ENCODE measurements at regions not wholly inside any gene's neighbourhood (a gene's known extent, or its start where the extent isn't known, plus 50 kb on each side); places are given as distances from the start of the nearest gene placed in this dataset.

DNA sequence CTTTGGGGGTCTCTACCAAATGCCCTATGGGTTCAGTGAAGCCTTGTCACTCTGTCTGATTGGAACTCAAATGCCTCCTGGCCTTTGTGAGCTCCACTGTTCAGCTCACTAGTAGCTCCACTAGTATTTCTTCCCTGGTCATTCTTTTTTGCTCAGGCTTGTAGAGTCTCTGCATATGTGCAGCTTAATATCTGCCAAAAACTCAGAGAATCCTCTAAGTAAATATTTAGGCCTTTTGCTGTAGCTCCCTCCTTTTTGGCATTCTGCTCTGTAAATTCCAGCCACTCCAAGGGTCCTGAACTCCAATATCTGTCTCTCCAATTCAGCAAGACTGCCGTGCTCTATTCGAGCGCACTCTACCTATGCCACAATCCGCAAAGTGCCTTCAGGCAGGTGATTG lies 146.5 kb downstream of the MAIP1 start:
- TF ChIP-seq EZH2 (IDR thresholded peaks at IDR 0.05; ENCODE audit: borderline replicate concordance, insufficient read depth, low read depth, low read length, poor library complexity, severe bottlenecking) = no peak
- TF ChIP-seq, protein P1, sequence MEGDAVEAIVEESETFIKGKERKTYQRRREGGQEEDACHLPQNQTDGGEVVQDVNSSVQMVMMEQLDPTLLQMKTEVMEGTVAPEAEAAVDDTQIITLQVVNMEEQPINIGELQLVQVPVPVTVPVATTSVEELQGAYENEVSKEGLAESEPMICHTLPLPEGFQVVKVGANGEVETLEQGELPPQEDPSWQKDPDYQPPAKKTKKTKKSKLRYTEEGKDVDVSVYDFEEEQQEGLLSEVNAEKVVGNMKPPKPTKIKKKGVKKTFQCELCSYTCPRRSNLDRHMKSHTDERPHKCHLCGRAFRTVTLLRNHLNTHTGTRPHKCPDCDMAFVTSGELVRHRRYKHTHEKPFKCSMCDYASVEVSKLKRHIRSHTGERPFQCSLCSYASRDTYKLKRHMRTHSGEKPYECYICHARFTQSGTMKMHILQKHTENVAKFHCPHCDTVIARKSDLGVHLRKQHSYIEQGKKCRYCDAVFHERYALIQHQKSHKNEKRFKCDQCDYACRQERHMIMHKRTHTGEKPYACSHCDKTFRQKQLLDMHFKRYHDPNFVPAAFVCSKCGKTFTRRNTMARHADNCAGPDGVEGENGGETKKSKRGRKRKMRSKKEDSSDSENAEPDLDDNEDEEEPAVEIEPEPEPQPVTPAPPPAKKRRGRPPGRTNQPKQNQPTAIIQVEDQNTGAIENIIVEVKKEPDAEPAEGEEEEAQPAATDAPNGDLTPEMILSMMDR (IDR thresholded peaks at IDR 0.05) = no peak

Measured in B cell (primary cell).